HG03432 (cell line): ENCODE measurements at regions not wholly inside any gene's neighbourhood (a gene's known extent, or its start where the extent isn't known, plus 50 kb on each side); places are given as distances from the start of the nearest gene placed in this dataset.

ENCODE experiments used
- ATAC-seq: cut with Tn5 transposase; IDR thresholded peaks from one replicate; pipeline ENCODE4 v1.9.1; 2021; ENCODE audit warnings: mild to moderate bottlenecking, moderate library complexity; ENCODE audit not compliant: unreplicated experiment

GRCh38 chr14:58697930-58698642 is 60.3 kb downstream of the DACT1 start:
- ATAC-seq, result no peak

GRCh38 chr14:58699681-58700205 is 62.0 kb downstream of the DACT1 start:
- no peak for ATAC-seq

- ATAC-seq, result no peak
Observed at GRCh38 chr14:58701156-58701555, 63.4 kb downstream of the DACT1 start.

- ATAC-seq, result no peak
Observed at GRCh38 chr14:58701604-58702003, 63.8 kb downstream of the DACT1 start.

GRCh38 chr14:58702441-58703160 is 64.8 kb downstream of the DACT1 start:
- ATAC-seq, result no peak

- ATAC-seq, result no peak
Observed at GRCh38 chr14:58703161-58703506, 65.4 kb downstream of the DACT1 start.

- no peak for ATAC-seq
Observed at GRCh38 chr14:58705066-58705465, 67.3 kb downstream of the DACT1 start.

GRCh38 chr14:58707949-58708348 is 70.2 kb downstream of the DACT1 start:
- ATAC-seq, result no peak

- ATAC-seq, result no peak
Observed at GRCh38 chr14:58709949-58710348, 72.2 kb downstream of the DACT1 start.

GRCh38 chr14:58711382-58711781 is 73.6 kb downstream of the DACT1 start:
- no peak for ATAC-seq

GRCh38 chr14:58712357-58712756 is 74.6 kb downstream of the DACT1 start:
- no peak for ATAC-seq

GRCh38 chr14:58713677-58714076 is 75.9 kb downstream of the DACT1 start:
- no peak for ATAC-seq

GRCh38 chr14:58716706-58717105 is 78.9 kb downstream of the DACT1 start:
- no peak for ATAC-seq

GRCh38 chr14:58717211-58717610 is 79.4 kb downstream of the DACT1 start:
- ATAC-seq, result no peak

- ATAC-seq, result no peak
Observed at GRCh38 chr14:58717813-58718212, 80.1 kb downstream of the DACT1 start.

- no peak for ATAC-seq
Observed at GRCh38 chr14:58718226-58719205, 80.8 kb downstream of the DACT1 start.

GRCh38 chr14:58721723-58722122 is 84.0 kb downstream of the DACT1 start:
- ATAC-seq, result no peak

- no peak for ATAC-seq
Observed at GRCh38 chr14:58722441-58722840, 84.7 kb downstream of the DACT1 start.

- ATAC-seq, result no peak
Observed at GRCh38 chr14:58724206-58724605, 86.4 kb downstream of the DACT1 start.

- no peak for ATAC-seq
Observed at GRCh38 chr14:58724702-58725101, 86.9 kb downstream of the DACT1 start.

GRCh38 chr14:58725226-58725625 is 87.5 kb downstream of the DACT1 start:
- no peak for ATAC-seq
